Liver (tissue), 3 donors: ENCODE measurements at regions not wholly inside any gene's neighbourhood (a gene's known extent, or its start where the extent isn't known, plus 50 kb on each side); places are given as distances from the start of the nearest gene placed in this dataset.

ENCODE experiments used
- CTCF ChIP-seq: fragments of 150-350 bp; IDR thresholded peaks from 2 replicates; pipeline ENCODE4 v1.5.1; 2017; ENCODE audit warnings: improper control_type of control experiment, low read depth, low read length; ENCODE audit not compliant: missing input control
- HNF4A ChIP-seq, 2 donors: conservative IDR thresholded peaks; 2 replicates each; pipeline ENCODE4 v1.6.1; 2016; ENCODE audit warnings: antibody characterized with exemption in 2 of 2, mild to moderate bottlenecking in 2 of 2
- donor health status: healthy.
- donor health status: healthy.

DNA sequence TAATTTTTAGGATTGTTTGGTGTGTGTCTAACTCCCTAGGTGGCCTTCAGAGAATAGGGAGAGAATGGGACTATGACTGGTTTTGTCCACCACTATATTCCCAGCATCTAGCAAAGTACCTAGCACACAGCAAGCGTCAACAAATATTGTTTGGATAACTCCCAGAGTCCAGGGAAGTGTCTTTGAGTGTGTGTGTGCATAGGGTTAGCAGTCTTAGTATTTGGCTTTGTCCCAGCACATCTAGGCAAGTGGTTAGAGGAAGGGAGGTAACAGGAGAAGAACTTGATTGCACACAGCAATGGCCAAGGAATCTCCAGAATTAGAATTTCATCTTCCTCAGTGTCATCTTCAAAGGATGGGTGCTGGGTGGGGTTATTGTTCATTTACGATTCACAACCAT, 385.4 kb upstream of the CDH5 start:
- no peak for TF ChIP-seq HNF4A (conservative IDR thresholded peaks at IDR 0.05)
- TF ChIP-seq CTCF: no peak
